Chondrocyte (in vitro differentiated cells): ENCODE measurements at regions not wholly inside any gene's neighbourhood (a gene's known extent, or its start where the extent isn't known, plus 50 kb on each side); places are given as distances from the start of the nearest gene placed in this dataset.

Experiments used
- DNase-seq: peaks from one replicate; pipeline ENCODE4 v3.0.0; 2021; ENCODE audit warnings: mixed read lengths, low spot score
- H3K27ac Mint-ChIP-seq: one replicate; pipeline ENCODE4 v1.8.0; 2021; ENCODE audit warnings: mild to moderate bottlenecking, moderate library complexity, mixed read lengths; ENCODE audit not compliant: unreplicated experiment
- H3K27me3 Mint-ChIP-seq: 2 replicates; pipeline ENCODE4 v1.8.0; 2021; ENCODE audit warnings: low read depth, mixed read lengths
- H3K36me3 Mint-ChIP-seq: 2 replicates; pipeline ENCODE4 v1.8.0; 2021; ENCODE audit warnings: low read depth, mixed read lengths
- H3K4me1 Mint-ChIP-seq: 2 replicates; pipeline ENCODE4 v1.8.0; 2021; ENCODE audit warnings: low read depth, mild to moderate bottlenecking, mixed read lengths
- H3K4me3 Mint-ChIP-seq: one replicate; pipeline ENCODE4 v1.8.0; 2021; ENCODE audit warnings: mild to moderate bottlenecking, moderate library complexity, mixed read lengths; ENCODE audit not compliant: unreplicated experiment
- H3K9me3 Mint-ChIP-seq: 2 replicates; pipeline ENCODE4 v1.8.0; 2021; ENCODE audit warnings: low read depth, mixed read lengths
- TF ChIP-seq, protein P1 (sequence below): fragments of 200-600 bp; sonication (generic); IDR thresholded peaks from 2 replicates; pipeline ENCODE4 v1.5.0; 2021; ENCODE audit warnings: antibody characterized with exemption, mild to moderate bottlenecking, moderate library complexity

DNA sequence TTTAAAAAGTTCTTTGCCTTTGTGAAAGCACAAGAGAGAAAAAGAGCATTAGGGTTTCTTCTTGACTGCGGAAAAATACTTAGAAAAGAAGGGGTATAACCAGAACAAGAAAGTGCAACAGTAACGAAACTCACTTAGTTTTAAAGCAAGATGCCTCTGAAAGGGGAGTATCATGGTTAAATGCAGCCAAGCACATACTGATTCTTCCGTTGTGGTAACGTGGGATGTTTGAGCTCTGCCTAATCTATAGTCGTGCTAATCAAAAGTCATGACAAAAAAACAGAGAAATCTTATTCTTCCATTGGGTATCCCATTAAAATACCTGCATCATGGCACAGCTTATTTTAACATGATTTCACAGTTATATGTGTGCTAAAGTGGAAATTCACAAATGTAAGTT lies 187.8 kb upstream of the LRFN5 start:
- H3K9me3 Mint-ChIP-seq, result peaks cover 3% of the 10 kb centered on the region
- no peak overlapping the region for H3K27ac Mint-ChIP-seq
- no peaks in the 10 kb centered on the region for H3K27me3 Mint-ChIP-seq
- TF ChIP-seq, protein P1, sequence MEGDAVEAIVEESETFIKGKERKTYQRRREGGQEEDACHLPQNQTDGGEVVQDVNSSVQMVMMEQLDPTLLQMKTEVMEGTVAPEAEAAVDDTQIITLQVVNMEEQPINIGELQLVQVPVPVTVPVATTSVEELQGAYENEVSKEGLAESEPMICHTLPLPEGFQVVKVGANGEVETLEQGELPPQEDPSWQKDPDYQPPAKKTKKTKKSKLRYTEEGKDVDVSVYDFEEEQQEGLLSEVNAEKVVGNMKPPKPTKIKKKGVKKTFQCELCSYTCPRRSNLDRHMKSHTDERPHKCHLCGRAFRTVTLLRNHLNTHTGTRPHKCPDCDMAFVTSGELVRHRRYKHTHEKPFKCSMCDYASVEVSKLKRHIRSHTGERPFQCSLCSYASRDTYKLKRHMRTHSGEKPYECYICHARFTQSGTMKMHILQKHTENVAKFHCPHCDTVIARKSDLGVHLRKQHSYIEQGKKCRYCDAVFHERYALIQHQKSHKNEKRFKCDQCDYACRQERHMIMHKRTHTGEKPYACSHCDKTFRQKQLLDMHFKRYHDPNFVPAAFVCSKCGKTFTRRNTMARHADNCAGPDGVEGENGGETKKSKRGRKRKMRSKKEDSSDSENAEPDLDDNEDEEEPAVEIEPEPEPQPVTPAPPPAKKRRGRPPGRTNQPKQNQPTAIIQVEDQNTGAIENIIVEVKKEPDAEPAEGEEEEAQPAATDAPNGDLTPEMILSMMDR, result no peak
- no peaks in the 10 kb centered on the region for H3K36me3 Mint-ChIP-seq
- DNase-seq, result no peak
- no peak overlapping the region for H3K4me3 Mint-ChIP-seq
- H3K4me1 Mint-ChIP-seq, result no peaks in the 10 kb centered on the region

DNA sequence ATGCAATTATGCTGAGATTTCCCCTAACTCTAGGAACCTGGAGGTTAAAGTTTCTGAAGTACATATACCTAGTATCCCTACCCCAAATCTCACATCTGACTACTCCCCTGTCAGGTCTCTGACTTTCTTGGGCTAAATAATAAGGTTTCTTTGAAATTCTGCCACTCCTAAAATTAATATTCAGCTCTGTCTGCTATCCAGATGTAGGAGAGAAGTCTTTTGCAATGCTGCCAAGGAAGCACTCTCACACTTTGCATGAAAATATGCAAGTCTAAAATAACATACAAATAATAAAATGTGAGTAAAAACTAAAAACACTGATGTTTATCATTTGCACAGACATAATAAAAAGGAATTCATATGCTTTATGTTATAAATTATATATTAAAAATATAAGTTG lies 196.9 kb upstream of the LRFN5 start:
- no peak overlapping the region for H3K27ac Mint-ChIP-seq
- no peak for DNase-seq

DNA sequence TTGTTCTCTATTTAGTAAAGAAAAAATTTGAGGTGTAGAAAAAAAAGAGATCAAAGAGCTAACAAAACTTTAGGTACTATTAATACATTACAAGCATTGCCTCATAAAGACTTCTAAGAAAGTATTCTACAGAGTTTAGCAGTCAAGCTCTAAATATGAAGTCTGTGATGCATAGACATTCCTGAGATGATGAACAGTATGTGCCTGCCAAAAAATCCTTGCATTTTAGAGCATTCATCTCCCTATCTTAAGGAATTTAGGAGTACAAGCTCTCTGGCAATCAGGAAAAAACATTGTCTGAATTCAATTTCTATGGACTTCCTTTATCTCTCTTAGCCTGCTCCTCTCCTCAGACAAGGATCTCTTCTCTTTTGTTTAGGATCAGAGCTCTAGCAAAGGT lies 202.6 kb upstream of the LRFN5 start:
- Mint-ChIP-seq H3K9me3 (no peaks in the 10 kb centered on the region), H3K36me3 (no peaks in the 10 kb centered on the region), H3K27me3 (peaks cover 5% of the 10 kb centered on the region), H3K4me3 (no peak overlapping the region), H3K27ac (no peak overlapping the region), H3K4me1 (no peaks in the 10 kb centered on the region)
- DNase-seq, result no peak
- TF ChIP-seq, protein P1, result no peak

More for the DNA sequence above, 196.9 kb upstream of the LRFN5 start:
- H3K36me3 Mint-ChIP-seq, result no peaks in the 10 kb centered on the region
- H3K4me3 Mint-ChIP-seq, result no peak overlapping the region
- H3K4me1 Mint-ChIP-seq, result no peaks in the 10 kb centered on the region
- no peaks in the 10 kb centered on the region for H3K9me3 Mint-ChIP-seq
- H3K27me3 Mint-ChIP-seq, result peaks cover 6% of the 10 kb centered on the region
- TF ChIP-seq, protein P1, result no peak

DNA sequence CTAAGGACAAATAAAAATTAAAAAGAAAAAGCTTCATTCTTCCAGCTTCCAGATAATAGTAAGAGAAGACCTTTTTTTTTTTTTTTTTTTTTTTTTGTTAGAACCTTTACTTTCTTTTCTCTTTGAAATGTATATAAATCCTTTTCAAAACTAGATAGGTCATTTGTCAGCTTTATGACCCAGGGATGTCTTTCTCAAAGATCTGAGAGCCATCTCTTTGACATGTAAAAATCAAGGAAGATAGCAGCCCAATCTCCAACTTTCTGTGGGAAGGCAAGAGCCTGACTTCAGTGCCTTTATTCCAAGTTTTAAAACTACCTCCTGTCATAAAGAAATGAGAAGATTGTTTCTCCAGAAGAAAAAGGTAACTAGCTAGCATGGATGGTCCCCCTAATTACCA lies 203.3 kb upstream of the LRFN5 start:
- peaks cover 8% of the 10 kb centered on the region for H3K27me3 Mint-ChIP-seq
- no peaks in the 10 kb centered on the region for H3K4me1 Mint-ChIP-seq
- H3K4me3 Mint-ChIP-seq, result no peak overlapping the region
- no peak overlapping the region for H3K27ac Mint-ChIP-seq
- DNase-seq, result no peak
- H3K9me3 Mint-ChIP-seq, result no peaks in the 10 kb centered on the region
- no peaks in the 10 kb centered on the region for H3K36me3 Mint-ChIP-seq
- TF ChIP-seq, protein P1, result no peak

- TF ChIP-seq, protein P1, result no peak
- no peaks in the 10 kb centered on the region for H3K36me3 Mint-ChIP-seq
- peaks cover 2% of the 10 kb centered on the region for H3K27me3 Mint-ChIP-seq
- DNase-seq, result no peak
- H3K4me3 Mint-ChIP-seq, result no peak overlapping the region
- H3K9me3 Mint-ChIP-seq, result no peaks in the 10 kb centered on the region
- no peaks in the 10 kb centered on the region for H3K4me1 Mint-ChIP-seq
- no peak overlapping the region for H3K27ac Mint-ChIP-seq
Observed at GRCh38 chr14:41397926-41398325, 208.8 kb upstream of the LRFN5 start.
